GM23338 (cell line): ENCODE measurements at regions not wholly inside any gene's neighbourhood (a gene's known extent, or its start where the extent isn't known, plus 50 kb on each side); places are given as distances from the start of the nearest gene placed in this dataset.

Source experiments
- CTCF ChIP-seq, 2 experiments: fragments of 200-600 bp in 1 of 2; sonication (generic) in 1 of 2; conservative IDR thresholded peaks; 2 replicates each; pipeline versions ENCODE4 v1.5.1 to v1.6.1; 2016 to 2017; ENCODE audit warnings: antibody characterized with exemption in 2 of 2, low read depth in 2 of 2, mild to moderate bottlenecking in 2 of 2, moderate library complexity in 1 of 2
- EZH2 ChIP-seq: fragments of 200-600 bp; sonication (generic); IDR thresholded peaks from one replicate; pipeline ENCODE4 v1.8.0; 2017; ENCODE audit warnings: antibody characterized with exemption, mild to moderate bottlenecking, low read depth; ENCODE audit not compliant: unreplicated experiment
- EZH2phosphoT487 ChIP-seq: fragments of 200-600 bp; sonication (generic); IDR thresholded peaks from one replicate; pipeline ENCODE4 v1.8.1; 2018; ENCODE audit warnings: antibody characterized with exemption; ENCODE audit not compliant: unreplicated experiment
- JUNB ChIP-seq: IDR thresholded peaks from one replicate; pipeline ENCODE4 v1.6.1; 2016; ENCODE audit warnings: antibody characterized with exemption; ENCODE audit not compliant: unreplicated experiment

DNA sequence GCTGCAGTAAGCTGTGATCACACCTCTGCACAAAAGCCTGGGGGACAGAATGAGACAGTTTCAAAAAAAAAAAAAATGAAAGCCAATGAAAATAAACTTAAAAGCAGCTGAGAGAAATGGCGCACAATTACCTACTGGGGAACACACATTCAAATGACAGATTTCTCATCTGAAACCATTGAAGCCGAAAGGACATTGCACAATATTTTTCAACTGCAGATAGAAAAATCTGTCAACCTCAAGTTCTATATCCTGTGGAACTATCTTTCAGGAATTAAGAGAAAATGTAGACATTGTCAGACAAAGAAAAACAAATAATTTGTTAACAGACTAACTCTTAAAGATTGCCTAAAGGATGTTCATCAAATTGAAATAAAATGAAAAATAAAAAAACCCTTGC lies 442.8 kb downstream of the MATN1 start:
- no peak for TF ChIP-seq EZH2
- no peak for TF ChIP-seq EZH2phosphoT487
- TF ChIP-seq JUNB = no peak
- no peak for TF ChIP-seq CTCF (conservative IDR thresholded peaks at IDR 0.05; ENCODE audit: low read depth in 2 of 2)
